DMS53 (cell line): ENCODE measurements at regions not wholly inside any gene's neighbourhood (a gene's known extent, or its start where the extent isn't known, plus 50 kb on each side); places are given as distances from the start of the nearest gene placed in this dataset.
A peak's percentile ranks its signal among the peaks of the same experiment; 100 is the strongest.

Experiments
- DNase-seq: peaks from one replicate; lab custom pipeline; 2025; lab: John Stamatoyannopoulos, UW

- peak; percentile 28 for DNase-seq
These were observed 379.7 kb upstream of the ZMIZ1 start for GRCh38 chr10:78688901-78689583.

GRCh38 chr10:78689584-78689935, 379.2 kb upstream of the ZMIZ1 start:
- DNase-seq, result no peak

GRCh38 chr10:78690354-78691111, 378.2 kb upstream of the ZMIZ1 start:
- no peak for DNase-seq

- no peak for DNase-seq
These were observed 377.3 kb upstream of the ZMIZ1 start for GRCh38 chr10:78691301-78692030.

GRCh38 chr10:78692071-78692470, 376.7 kb upstream of the ZMIZ1 start:
- DNase-seq, result no peak

- DNase-seq, result no peak
These were observed 372.9 kb upstream of the ZMIZ1 start for GRCh38 chr10:78695846-78696245.

- DNase-seq, result no peak
These were observed 371.9 kb upstream of the ZMIZ1 start for GRCh38 chr10:78696791-78697395.

GRCh38 chr10:78699971-78700370, 368.8 kb upstream of the ZMIZ1 start:
- no peak for DNase-seq

- peak; percentile 61 for DNase-seq
These were observed 368.4 kb upstream of the ZMIZ1 start for GRCh38 chr10:78700413-78700812.

- no peak for DNase-seq
These were observed 367.8 kb upstream of the ZMIZ1 start for GRCh38 chr10:78700816-78701520.

- DNase-seq, result no peak
These were observed 366.6 kb upstream of the ZMIZ1 start for GRCh38 chr10:78702186-78702585.

- DNase-seq, result no peak
These were observed 365.9 kb upstream of the ZMIZ1 start for GRCh38 chr10:78702876-78703275.

GRCh38 chr10:78703593-78703992, 365.2 kb upstream of the ZMIZ1 start:
- no peak for DNase-seq

- peak; percentile 27 for DNase-seq
These were observed 362.5 kb upstream of the ZMIZ1 start for GRCh38 chr10:78706256-78706655.

- DNase-seq, result no peak
These were observed 361.8 kb upstream of the ZMIZ1 start for GRCh38 chr10:78706726-78707540.

- no peak for DNase-seq
These were observed 361.0 kb upstream of the ZMIZ1 start for GRCh38 chr10:78707745-78708144.

GRCh38 chr10:78712147-78712546, 356.6 kb upstream of the ZMIZ1 start:
- no peak for DNase-seq

GRCh38 chr10:78713659-78714058, 355.1 kb upstream of the ZMIZ1 start:
- no peak for DNase-seq

- DNase-seq, result no peak
These were observed 354.5 kb upstream of the ZMIZ1 start for GRCh38 chr10:78714225-78714624.

GRCh38 chr10:78715435-78715834, 353.3 kb upstream of the ZMIZ1 start:
- DNase-seq, result no peak

- no peak for DNase-seq
These were observed 352.6 kb upstream of the ZMIZ1 start for GRCh38 chr10:78716043-78716660.
